Thyroid gland (tissue), 4 donors: ENCODE measurements at regions not wholly inside any gene's neighbourhood (a gene's known extent, or its start where the extent isn't known, plus 50 kb on each side); places are given as distances from the start of the nearest gene placed in this dataset.

Experiments used
- POLR2A ChIP-seq, 2 donors: fragments of 450-650 bp; IDR thresholded peaks; one replicate each; pipeline ENCODE4 v1.6.1; 2017; ENCODE audit warnings: antibody characterized with exemption in 2 of 2, mild to moderate bottlenecking in 2 of 2, moderate library complexity in 1 of 2
- TF ChIP-seq, protein P1 (sequence below), 6 experiments: fragments of 200-600 bp in 3 of 6; fragments of 450-650 bp in 3 of 6; sonication (generic) in 3 of 6; IDR thresholded peaks; one replicate each; pipeline ENCODE4 v1.5.1; 2016 to 2019; ENCODE audit warnings: antibody characterized with exemption in 6 of 6, mild to moderate bottlenecking in 2 of 6, inconsistent platforms in 1 of 6, moderate library complexity in 1 of 6

DNA sequence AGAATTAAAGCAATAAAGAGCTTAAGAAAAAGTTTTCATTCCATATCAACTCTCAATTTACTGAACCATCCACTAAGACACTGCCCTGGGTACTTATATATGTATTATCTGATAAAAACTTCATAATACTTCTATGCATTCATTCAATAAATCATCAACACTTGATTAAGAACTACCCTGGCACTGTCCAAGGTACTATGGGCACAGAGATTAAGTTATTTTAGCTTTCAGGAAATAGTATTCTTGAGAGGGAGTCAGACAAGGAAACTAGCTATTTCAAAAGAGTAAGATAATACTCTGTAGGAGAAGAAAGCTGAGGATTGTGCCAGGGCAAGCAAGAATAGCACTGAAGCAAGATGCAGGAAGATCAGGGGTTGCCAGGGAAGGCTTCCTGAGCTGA is 640.8 kb downstream of the FAM181B start:
- TF ChIP-seq, protein P1, sequence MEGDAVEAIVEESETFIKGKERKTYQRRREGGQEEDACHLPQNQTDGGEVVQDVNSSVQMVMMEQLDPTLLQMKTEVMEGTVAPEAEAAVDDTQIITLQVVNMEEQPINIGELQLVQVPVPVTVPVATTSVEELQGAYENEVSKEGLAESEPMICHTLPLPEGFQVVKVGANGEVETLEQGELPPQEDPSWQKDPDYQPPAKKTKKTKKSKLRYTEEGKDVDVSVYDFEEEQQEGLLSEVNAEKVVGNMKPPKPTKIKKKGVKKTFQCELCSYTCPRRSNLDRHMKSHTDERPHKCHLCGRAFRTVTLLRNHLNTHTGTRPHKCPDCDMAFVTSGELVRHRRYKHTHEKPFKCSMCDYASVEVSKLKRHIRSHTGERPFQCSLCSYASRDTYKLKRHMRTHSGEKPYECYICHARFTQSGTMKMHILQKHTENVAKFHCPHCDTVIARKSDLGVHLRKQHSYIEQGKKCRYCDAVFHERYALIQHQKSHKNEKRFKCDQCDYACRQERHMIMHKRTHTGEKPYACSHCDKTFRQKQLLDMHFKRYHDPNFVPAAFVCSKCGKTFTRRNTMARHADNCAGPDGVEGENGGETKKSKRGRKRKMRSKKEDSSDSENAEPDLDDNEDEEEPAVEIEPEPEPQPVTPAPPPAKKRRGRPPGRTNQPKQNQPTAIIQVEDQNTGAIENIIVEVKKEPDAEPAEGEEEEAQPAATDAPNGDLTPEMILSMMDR (IDR thresholded peaks at IDR 0.05) = no peak
- no peak for TF ChIP-seq POLR2A (IDR thresholded peaks at IDR 0.05)
